Mucosa of descending colon (tissue), 3 donors: ENCODE measurements at regions not wholly inside any gene's neighbourhood (a gene's known extent, or its start where the extent isn't known, plus 50 kb on each side); places are given as distances from the start of the nearest gene placed in this dataset.

ENCODE experiments used
- ATAC-seq: fragments of 200-7000 bp; cut with Tn5 transposase; one replicate; pipeline ENCODE4 v1.9.1; 2020; ENCODE audit warnings: mild to moderate bottlenecking, moderate library complexity
- DNase-seq, 3 donors: peaks; one replicate each; pipeline ENCODE4 v3.0.0-alpha.2; 2020
- H3K36me3 ChIP-seq: fragments of 200-600 bp; one replicate; pipeline ENCODE4 v1.8.0; 2021; ENCODE audit warnings: low read depth, mild to moderate bottlenecking
- H3K4me1 ChIP-seq: fragments of 200-600 bp; one replicate; pipeline ENCODE4 v1.8.0; 2021; ENCODE audit warnings: low read depth, mild to moderate bottlenecking
- H3K4me3 ChIP-seq: fragments of 200-600 bp; one replicate; pipeline ENCODE4 v1.8.0; 2021; ENCODE audit warnings: mild to moderate bottlenecking
- H3K9me3 ChIP-seq: fragments of 200-600 bp; one replicate; pipeline ENCODE4 v1.8.0; 2021; ENCODE audit warnings: mild to moderate bottlenecking
- CTCF ChIP-seq: fragments of 200-600 bp; IDR thresholded peaks from one replicate; pipeline ENCODE4 v1.8.0; 2022; ENCODE audit warnings: antibody characterized with exemption, mild to moderate bottlenecking
- intact Hi-C, 2 donors: fragments of 100-400 bp; cut with DNase I in 1 of 2; cut with micrococcal nuclease in 1 of 2; formaldehyde crosslinking; loops; one replicate each; pipeline versions ENCODE4 v1.11.0 to v1.11.1; 2022; cut with DNase I, micrococcal nuclease
- donor health status: DM: no; HTN: no; CAD: no; lungs with moderate emphysema.
- donor health status: DM: no; HTN: no; CAD: no.
- donor health status: DM: no; HTN: yes; CAD: no.

- H3K9me3 ChIP-seq: no peaks in the 10 kb centered on the region
- no peak for TF ChIP-seq CTCF
- H3K4me1 ChIP-seq: no peaks in the 10 kb centered on the region
- no peak for ATAC-seq
- H3K36me3 ChIP-seq: no peaks in the 10 kb centered on the region
- DNase-seq: no peak
- intact Hi-C loops: no loop called here
- no peak overlapping the region for H3K4me3 ChIP-seq
These were observed 1691.8 kb upstream of the LRRTM1 start for GRCh38 chr2:81996332-81996731.

- no peak for DNase-seq
- no peaks in the 10 kb centered on the region for H3K9me3 ChIP-seq
- H3K4me1 ChIP-seq: no peaks in the 10 kb centered on the region
- no peak for ATAC-seq
- no peak for TF ChIP-seq CTCF
- no peaks in the 10 kb centered on the region for H3K36me3 ChIP-seq
- intact Hi-C loops: no loop called here
- no peak overlapping the region for H3K4me3 ChIP-seq
These were observed 1686.7 kb upstream of the LRRTM1 start for GRCh38 chr2:81991282-81991681.

GRCh38 chr2:81987370-81987769 lies 1682.8 kb upstream of the LRRTM1 start:
- no peaks in the 10 kb centered on the region for H3K36me3 ChIP-seq
- TF ChIP-seq CTCF: no peak
- no peak overlapping the region for H3K4me3 ChIP-seq
- peaks cover 5% of the 10 kb centered on the region for H3K9me3 ChIP-seq
- ATAC-seq (no peak), DNase-seq (no peak)
- intact Hi-C loops: no loop called here
- no peaks in the 10 kb centered on the region for H3K4me1 ChIP-seq

- no peak for ATAC-seq
- H3K4me1 ChIP-seq: no peaks in the 10 kb centered on the region
- intact Hi-C loops: no loop called here
- H3K9me3 ChIP-seq: peaks cover 5% of the 10 kb centered on the region
- no peak overlapping the region for H3K4me3 ChIP-seq
- DNase-seq: no peak
- no peak for TF ChIP-seq CTCF
- no peaks in the 10 kb centered on the region for H3K36me3 ChIP-seq
These were observed 1680.6 kb upstream of the LRRTM1 start for GRCh38 chr2:81984969-81985637.

- TF ChIP-seq CTCF: no peak
- intact Hi-C loops: no loop called here
- Histone ChIP-seq H3K4me1 (no peaks in the 10 kb centered on the region), H3K9me3 (peaks cover 5% of the 10 kb centered on the region), H3K36me3 (no peaks in the 10 kb centered on the region), H3K4me3 (no peak overlapping the region)
- ATAC-seq: no peak
- no peak for DNase-seq
These were observed 1677.0 kb upstream of the LRRTM1 start for GRCh38 chr2:81981585-81981984.

- H3K36me3 ChIP-seq: no peaks in the 10 kb centered on the region
- no peak for TF ChIP-seq CTCF
- DNase-seq: no peak
- intact Hi-C loops: no loop called here
- H3K4me1 ChIP-seq: no peaks in the 10 kb centered on the region
- H3K4me3 ChIP-seq: no peak overlapping the region
- no peak for ATAC-seq
- no peaks in the 10 kb centered on the region for H3K9me3 ChIP-seq
These were observed 1674.5 kb upstream of the LRRTM1 start for GRCh38 chr2:81979086-81979485.
